OCI-LY1 (cell line): ENCODE measurements at regions not wholly inside any gene's neighbourhood (a gene's known extent, or its start where the extent isn't known, plus 50 kb on each side); places are given as distances from the start of the nearest gene placed in this dataset.

Experiments used
- CTCF ChIP-seq: fragments of 200-600 bp; sonication (generic), shearing (Covaris generic); IDR thresholded peaks from 2 replicates; pipeline ENCODE4 v1.5.1; 2017; ENCODE audit warnings: mild to moderate bottlenecking, antibody characterized with exemption, low read length, moderate library complexity, mixed read lengths
- EZH2 ChIP-seq: fragments of 200-600 bp; sonication (generic), shearing (Covaris generic); IDR thresholded peaks from 2 replicates; pipeline ENCODE4 v1.8.0; 2017; ENCODE audit warnings: borderline replicate concordance, mixed run types, mild to moderate bottlenecking, antibody characterized with exemption, low read length, moderate library complexity, mixed read lengths

GRCh38 chr9:109549386-109549785 is 51.3 kb upstream of the PTPN3 start:
- TF ChIP-seq CTCF (no peak), EZH2 (no peak)
